Neural progenitor cell (in vitro differentiated cells): ENCODE measurements at regions not wholly inside any gene's neighbourhood (a gene's known extent, or its start where the extent isn't known, plus 50 kb on each side); places are given as distances from the start of the nearest gene placed in this dataset.

Experiments
- CTCF ChIP-seq: fragments of 200-600 bp; sonication (generic); IDR thresholded peaks from 2 replicates; pipeline ENCODE4 v1.5.1; 2017; ENCODE audit warnings: antibody characterized with exemption, mild to moderate bottlenecking
- EZH2 ChIP-seq: fragments of 200-600 bp; sonication (generic); IDR thresholded peaks from 2 replicates; pipeline ENCODE4 v1.6.1; 2017; ENCODE audit warnings: antibody characterized with exemption, mild to moderate bottlenecking, moderate library complexity
- EZH2phosphoT487 ChIP-seq: fragments of 200-600 bp; sonication (generic); IDR thresholded peaks from 2 replicates; pipeline ENCODE4 v1.6.1; 2017; ENCODE audit warnings: antibody characterized with exemption

DNA sequence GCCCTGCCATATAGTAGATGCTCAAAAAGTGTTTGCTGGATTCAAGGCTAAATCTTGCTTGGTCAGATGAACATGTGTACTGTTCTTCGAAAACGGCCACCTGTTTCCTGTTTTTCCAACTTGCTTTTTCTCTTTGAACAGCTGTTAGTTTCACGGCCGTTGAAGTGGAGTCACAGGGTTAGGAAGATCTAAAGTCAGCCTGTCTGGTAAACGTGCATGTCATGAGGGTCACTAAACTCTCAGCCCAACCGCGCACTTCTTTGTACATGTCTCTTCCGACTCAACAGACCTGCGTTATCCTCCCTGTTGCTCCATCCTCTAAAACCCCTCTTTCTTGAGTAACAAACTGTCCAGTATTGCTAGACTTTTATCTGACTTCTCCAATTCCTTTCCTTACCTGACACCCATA lies 93.2 kb upstream of the MAN1A1 start:
- TF ChIP-seq CTCF, result no peak
- TF ChIP-seq EZH2phosphoT487, result no peak
- TF ChIP-seq EZH2, result no peak
